Testis (tissue), 2 donors: ENCODE measurements at regions not wholly inside any gene's neighbourhood (a gene's known extent, or its start where the extent isn't known, plus 50 kb on each side); places are given as distances from the start of the nearest gene placed in this dataset.

Experiments used
- POLR2A ChIP-seq: fragments of 450-650 bp; IDR thresholded peaks from one replicate; pipeline ENCODE4 v1.6.1; 2017; ENCODE audit warnings: antibody characterized with exemption, mild to moderate bottlenecking, moderate library complexity
- TF ChIP-seq, protein P1 (sequence below), 3 experiments: fragments of 450-650 bp in 2 of 3; fragments of 200-600 bp in 1 of 3; sonication (generic) in 1 of 3; IDR thresholded peaks; one replicate each; pipeline ENCODE4 v1.5.1; 2016 to 2019; ENCODE audit warnings: antibody characterized with exemption in 3 of 3, mild to moderate bottlenecking in 2 of 3, moderate library complexity in 1 of 3

DNA sequence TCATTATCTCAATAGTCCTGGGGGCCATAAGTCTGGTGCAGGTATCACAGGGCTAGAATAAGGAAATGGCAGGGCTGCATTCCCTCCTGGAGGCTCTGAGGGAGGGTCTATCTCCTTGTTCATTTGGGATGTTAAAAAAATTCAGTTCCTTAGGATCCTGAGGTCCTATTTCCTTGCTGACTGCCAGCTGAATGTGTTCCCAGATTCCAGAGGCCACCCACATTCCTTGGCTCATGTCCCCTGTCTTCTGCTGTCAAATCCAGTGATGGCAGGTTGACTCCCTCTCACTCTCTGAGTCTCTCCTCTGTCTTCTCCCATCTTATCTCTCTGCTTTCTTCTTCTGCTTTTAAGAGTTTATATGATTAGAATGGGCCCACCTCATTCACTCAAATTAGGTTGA, 400.6 kb downstream of the PTPRU start:
- TF ChIP-seq, protein P1, sequence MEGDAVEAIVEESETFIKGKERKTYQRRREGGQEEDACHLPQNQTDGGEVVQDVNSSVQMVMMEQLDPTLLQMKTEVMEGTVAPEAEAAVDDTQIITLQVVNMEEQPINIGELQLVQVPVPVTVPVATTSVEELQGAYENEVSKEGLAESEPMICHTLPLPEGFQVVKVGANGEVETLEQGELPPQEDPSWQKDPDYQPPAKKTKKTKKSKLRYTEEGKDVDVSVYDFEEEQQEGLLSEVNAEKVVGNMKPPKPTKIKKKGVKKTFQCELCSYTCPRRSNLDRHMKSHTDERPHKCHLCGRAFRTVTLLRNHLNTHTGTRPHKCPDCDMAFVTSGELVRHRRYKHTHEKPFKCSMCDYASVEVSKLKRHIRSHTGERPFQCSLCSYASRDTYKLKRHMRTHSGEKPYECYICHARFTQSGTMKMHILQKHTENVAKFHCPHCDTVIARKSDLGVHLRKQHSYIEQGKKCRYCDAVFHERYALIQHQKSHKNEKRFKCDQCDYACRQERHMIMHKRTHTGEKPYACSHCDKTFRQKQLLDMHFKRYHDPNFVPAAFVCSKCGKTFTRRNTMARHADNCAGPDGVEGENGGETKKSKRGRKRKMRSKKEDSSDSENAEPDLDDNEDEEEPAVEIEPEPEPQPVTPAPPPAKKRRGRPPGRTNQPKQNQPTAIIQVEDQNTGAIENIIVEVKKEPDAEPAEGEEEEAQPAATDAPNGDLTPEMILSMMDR (IDR thresholded peaks at IDR 0.05), result no peak
- no peak for TF ChIP-seq POLR2A
